GM11168 (cell line): ENCODE measurements at regions not wholly inside any gene's neighbourhood (a gene's known extent, or its start where the extent isn't known, plus 50 kb on each side); places are given as distances from the start of the nearest gene placed in this dataset.
"Not testable (repeated sequence)": the region's sequence is repeated elsewhere in the genome, so short reads cannot be mapped to it uniquely, and the experiment has no call there.

Experiments
- in situ Hi-C: fragments of 300-500 bp; cut with MboI; formaldehyde crosslinking; loops from one replicate; pipeline ENCODE4 v1.12.0; 2022; ENCODE audit warnings: low sequenced_read_pairs; ENCODE audit not compliant: unreplicated experiment

- in situ Hi-C loops, result not testable (repeated sequence)
These were observed 63.8 kb upstream of the GRK3 start for GRCh38 chr22:25500671-25501070.

- in situ Hi-C loops, result not testable (repeated sequence)
These were observed 60.5 kb upstream of the GRK3 start for GRCh38 chr22:25504017-25504416.

GRCh38 chr22:25508161-25508560 lies 56.3 kb upstream of the GRK3 start:
- in situ Hi-C loops, result no loop called here

- in situ Hi-C loops, result no loop called here
These were observed 55.6 kb upstream of the GRK3 start for GRCh38 chr22:25508761-25509321.

- in situ Hi-C loops, result no loop called here
These were observed 55.1 kb upstream of the GRK3 start for GRCh38 chr22:25509374-25509791.

- in situ Hi-C loops, result no loop called here
These were observed 53.6 kb upstream of the GRK3 start for GRCh38 chr22:25510876-25511275.

- in situ Hi-C loops, result no loop called here
These were observed 52.8 kb upstream of the GRK3 start for GRCh38 chr22:25511725-25512124.

- in situ Hi-C loops, result no loop called here
These were observed 49.9 kb upstream of the GRK3 start for GRCh38 chr22:25514436-25515180.
